ENCODE measurements at regions not wholly inside any gene's neighbourhood (a gene's known extent, or its start where the extent isn't known, plus 50 kb on each side); places are given as distances from the start of the nearest gene placed in this dataset.

DNA sequence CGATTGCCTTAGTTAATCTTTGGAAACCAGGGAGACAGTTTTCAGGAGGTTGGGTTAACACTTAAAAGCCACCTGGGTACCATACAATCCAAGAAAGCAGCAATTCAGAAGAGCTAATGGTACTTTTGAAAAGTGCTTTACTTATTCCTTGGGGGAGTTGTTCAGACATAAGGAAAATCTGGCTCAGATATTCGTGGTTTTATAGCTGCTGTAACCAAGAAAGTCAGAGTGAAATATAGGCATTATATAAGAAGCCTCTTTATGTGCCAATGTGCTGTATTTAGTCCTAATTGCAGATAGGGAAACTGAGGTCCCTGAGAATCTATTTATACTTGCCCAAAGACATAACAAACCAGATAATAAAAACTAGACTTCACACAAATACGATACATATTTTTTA lies 387.5 kb downstream of the COG6 start:
- TF ChIP-seq, protein P1, sequence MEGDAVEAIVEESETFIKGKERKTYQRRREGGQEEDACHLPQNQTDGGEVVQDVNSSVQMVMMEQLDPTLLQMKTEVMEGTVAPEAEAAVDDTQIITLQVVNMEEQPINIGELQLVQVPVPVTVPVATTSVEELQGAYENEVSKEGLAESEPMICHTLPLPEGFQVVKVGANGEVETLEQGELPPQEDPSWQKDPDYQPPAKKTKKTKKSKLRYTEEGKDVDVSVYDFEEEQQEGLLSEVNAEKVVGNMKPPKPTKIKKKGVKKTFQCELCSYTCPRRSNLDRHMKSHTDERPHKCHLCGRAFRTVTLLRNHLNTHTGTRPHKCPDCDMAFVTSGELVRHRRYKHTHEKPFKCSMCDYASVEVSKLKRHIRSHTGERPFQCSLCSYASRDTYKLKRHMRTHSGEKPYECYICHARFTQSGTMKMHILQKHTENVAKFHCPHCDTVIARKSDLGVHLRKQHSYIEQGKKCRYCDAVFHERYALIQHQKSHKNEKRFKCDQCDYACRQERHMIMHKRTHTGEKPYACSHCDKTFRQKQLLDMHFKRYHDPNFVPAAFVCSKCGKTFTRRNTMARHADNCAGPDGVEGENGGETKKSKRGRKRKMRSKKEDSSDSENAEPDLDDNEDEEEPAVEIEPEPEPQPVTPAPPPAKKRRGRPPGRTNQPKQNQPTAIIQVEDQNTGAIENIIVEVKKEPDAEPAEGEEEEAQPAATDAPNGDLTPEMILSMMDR (IDR thresholded peaks at IDR 0.05) = no peak
- no peak for TF ChIP-seq POLR2AphosphoS5 (IDR thresholded peaks at IDR 0.05)
- no peak for TF ChIP-seq POLR2A (IDR thresholded peaks at IDR 0.05)

All from breast epithelium (tissue), 3 donors.